SHP77 (cell line): ENCODE measurements at regions not wholly inside any gene's neighbourhood (a gene's known extent, or its start where the extent isn't known, plus 50 kb on each side); places are given as distances from the start of the nearest gene placed in this dataset.

Source experiments
- DNase-seq, 2 experiments: peaks; one replicate each; lab custom pipeline; 2025; lab: John Stamatoyannopoulos, UW

- DNase-seq: no peak
Measured at GRCh38 chr7:135731-136645, 56.4 kb upstream of the FAM20C start.

GRCh38 chr7:137094-137891 lies 55.1 kb upstream of the FAM20C start:
- no peak for DNase-seq

GRCh38 chr7:139131-139530 lies 53.2 kb upstream of the FAM20C start:
- no peak for DNase-seq

- DNase-seq: no peak
Measured at GRCh38 chr7:139561-140243, 52.7 kb upstream of the FAM20C start.

- no peak for DNase-seq
Measured at GRCh38 chr7:140996-141395, 51.4 kb upstream of the FAM20C start.

GRCh38 chr7:142248-142941 lies 50.0 kb upstream of the FAM20C start:
- no peak for DNase-seq
